HCT116 (cell line): ENCODE measurements at regions not wholly inside any gene's neighbourhood (a gene's known extent, or its start where the extent isn't known, plus 50 kb on each side); places are given as distances from the start of the nearest gene placed in this dataset.

Experiments
- ATAC-seq: fragments of 200-7000 bp; cut with Tn5 transposase; 2 replicates; pipeline ENCODE4 v1.9.1; 2020; ENCODE audit warnings: mild to moderate bottlenecking, moderate library complexity
- BruUV-seq: library from RNA; stranded (reverse); fragments of 400-500 nt; replicated peaks from 2 replicates; lab custom pipeline; 2021; lab: Mats Ljungman, UMichigan
- CTCF ChIA-PET: fragments of 300-600 bp; sonication (Branson Sonifier 250); formaldehyde crosslinking; loops from one replicate; lab custom pipeline; 2021; ENCODE audit warnings: antibody characterized with exemption; lab: Charles Lee
- POLR2A ChIA-PET: fragments of 300-600, 350-600 bp; sonication (Branson Sonifier 250); formaldehyde crosslinking; loops from one replicate; lab custom pipeline; 2021; ENCODE audit warnings: antibody characterized with exemption; lab: Charles Lee
- RAD21 ChIA-PET, 2 experiments: fragments of 300-600 bp; sonication (Branson Sonifier 250); formaldehyde crosslinking; loops; one replicate each; lab custom pipeline; 2023; ENCODE audit warnings: low total read pairs in 2 of 2; ENCODE audit not compliant: uncharacterized antibody in 2 of 2, unreplicated experiment in 2 of 2, low non-redundant PET in 1 of 2; lab: Charles Lee
- DNase-seq: peaks from one replicate; pipeline ENCODE4 v3.0.0-alpha.2; 2010; ENCODE audit warnings: low read depth, low spot score
- H2AFZ ChIP-seq: fragments of 200-600 bp; shearing (Covaris generic), sonication (generic); 2 replicates; pipeline ENCODE4 v1.6.1; 2017; ENCODE audit warnings: low read depth, mixed run types, mixed read lengths, antibody characterized with exemption, low read length; ENCODE audit not compliant: poor library complexity, severe bottlenecking
- H3K27ac ChIP-seq: 2 replicates; pipeline ENCODE4 v1.5.1; 2012; ENCODE audit warnings: low read depth, low read length
- H3K27me3 ChIP-seq: fragments of 200-600 bp; sonication (generic); 2 replicates; pipeline ENCODE4 v1.6.1; 2016; ENCODE audit warnings: mixed run types, low read length, mixed read lengths; ENCODE audit not compliant: insufficient read depth
- H3K36me3 ChIP-seq, 2 experiments: fragments of 200-500 bp in 1 of 2; fragments of 200-600 bp in 1 of 2; sonication (Bioruptor generic) in 1 of 2; sonication (generic) in 1 of 2; 2 replicates each; pipeline versions ENCODE4 v1.5.1 to v1.6.1; 2014 to 2016; ENCODE audit warnings: low read length in 2 of 2, inconsistent platforms in 1 of 2, mixed read lengths in 1 of 2, mixed run types in 1 of 2; ENCODE audit not compliant: insufficient read depth in 2 of 2, control insufficient read depth in 1 of 2
- H3K4me1 ChIP-seq, 2 experiments: fragments of 200-600 bp in 1 of 2; sonication (generic) in 1 of 2; 2 replicates each; pipeline versions ENCODE4 v1.5.1 to v1.6.1; 2012 to 2017; ENCODE audit warnings: low read length in 2 of 2, inconsistent platforms in 1 of 2, mild to moderate bottlenecking in 1 of 2, mixed read lengths in 1 of 2, mixed run types in 1 of 2, moderate library complexity in 1 of 2; ENCODE audit not compliant: insufficient read depth in 2 of 2, control insufficient read depth in 1 of 2
- H3K4me2 ChIP-seq: fragments of 200-600 bp; sonication (generic); 2 replicates; pipeline ENCODE4 v1.6.1; 2017; ENCODE audit warnings: mixed run types, low read length, mixed read lengths
- H3K4me3 ChIP-seq, 2 experiments: fragments of 200-600 bp in 1 of 2; sonication (generic) in 1 of 2; replicated peaks in 1 of 2; 2 replicates each; pipeline ENCODE4 v1.5.1; 2011 to 2016; ENCODE audit warnings: low read length in 2 of 2, control low read depth in 1 of 2, low read depth in 1 of 2, mild to moderate bottlenecking in 1 of 2, mixed read lengths in 1 of 2, mixed run types in 1 of 2
- H3K79me2 ChIP-seq: fragments of 200-600 bp; sonication (generic); 2 replicates; pipeline ENCODE4 v1.6.1; 2017; ENCODE audit warnings: mild to moderate bottlenecking, mixed run types, low read length, moderate library complexity, mixed read lengths; ENCODE audit not compliant: insufficient read depth
- H3K9ac ChIP-seq: fragments of 200-600 bp; sonication (generic); 2 replicates; pipeline ENCODE4 v1.6.1; 2016; ENCODE audit warnings: low read length, mixed read lengths
- H3K9me2 ChIP-seq: fragments of 200-600 bp; sonication (generic), shearing (Covaris generic); 2 replicates; pipeline ENCODE4 v1.6.1; 2017; ENCODE audit warnings: mixed run types, mild to moderate bottlenecking, moderate library complexity; ENCODE audit not compliant: insufficient read depth
- H3K9me3 ChIP-seq, 2 experiments: fragments of 200-500 bp in 1 of 2; fragments of 200-600 bp in 1 of 2; sonication (Bioruptor generic) in 1 of 2; sonication (generic) in 1 of 2; 2 replicates each; pipeline ENCODE4 v1.6.1; 2014 to 2017; ENCODE audit warnings: low read length in 2 of 2, mixed read lengths in 2 of 2, inconsistent platforms in 1 of 2, low read depth in 1 of 2, mild to moderate bottlenecking in 1 of 2, mixed run types in 1 of 2, moderate library complexity in 1 of 2; ENCODE audit not compliant: control insufficient read depth in 1 of 2, insufficient read depth in 1 of 2
- H4K20me1 ChIP-seq: fragments of 200-600 bp; sonication (generic), shearing (Covaris generic); 2 replicates; pipeline ENCODE4 v1.6.1; 2017; ENCODE audit warnings: mixed run types, mild to moderate bottlenecking, moderate library complexity; ENCODE audit not compliant: insufficient read depth
- ATF3 ChIP-seq: IDR thresholded peaks from 2 replicates; pipeline ENCODE4 v1.6.1; 2012
- CBX3 ChIP-seq: IDR thresholded peaks from 2 replicates; pipeline ENCODE4 v1.6.1; 2012; ENCODE audit warnings: low read depth
- CEBPB ChIP-seq: IDR thresholded peaks from 2 replicates; pipeline ENCODE4 v1.6.1; 2012; ENCODE audit warnings: low read depth
- EGR1 ChIP-seq: IDR thresholded peaks from 2 replicates; pipeline ENCODE4 v1.6.1; 2012; ENCODE audit warnings: low read depth
- EZH2 ChIP-seq: fragments of 200-600 bp; sonication (generic); IDR thresholded peaks from 2 replicates; pipeline ENCODE4 v1.6.1; 2017; ENCODE audit warnings: antibody characterized with exemption, mixed run types
- EZH2phosphoT487 ChIP-seq: fragments of 200-600 bp; IDR thresholded peaks from 2 replicates; pipeline ENCODE4 v1.6.1; 2018; ENCODE audit warnings: antibody characterized with exemption, borderline replicate concordance
- FOSL1 ChIP-seq: IDR thresholded peaks from 2 replicates; pipeline ENCODE4 v1.6.1; 2012; ENCODE audit warnings: low read depth
- MAX ChIP-seq: IDR thresholded peaks from 2 replicates; pipeline ENCODE4 v1.6.1; 2012
- POLR2AphosphoS5 ChIP-seq: IDR thresholded peaks from 2 replicates; pipeline ENCODE4 v1.6.1; 2011; ENCODE audit warnings: mild to moderate bottlenecking, low read depth, low read length, moderate library complexity
- SIN3A ChIP-seq: IDR thresholded peaks from 2 replicates; pipeline ENCODE4 v1.6.1; 2012; ENCODE audit warnings: low read depth
- SRF ChIP-seq: IDR thresholded peaks from 2 replicates; pipeline ENCODE4 v1.6.1; 2012; ENCODE audit warnings: low read depth
- YY1 ChIP-seq: IDR thresholded peaks from 2 replicates; pipeline ENCODE4 v1.6.1; 2011; ENCODE audit warnings: low read length, low read depth, moderate library complexity, mild to moderate bottlenecking; ENCODE audit not compliant: insufficient replicate concordance; ENCODE audit errors: extremely low read depth
- ZFX ChIP-seq: fragments of 450-650 bp; IDR thresholded peaks from 2 replicates; pipeline ENCODE4 v1.6.1; 2017
- ZNF274 ChIP-seq: fragments of 200-500 bp; sonication (Bioruptor generic); IDR thresholded peaks from 2 replicates; pipeline ENCODE4 v1.6.1; 2014; ENCODE audit warnings: mild to moderate bottlenecking, low read depth, low read length, inconsistent platforms
- intact Hi-C: fragments of 100-400 bp; cut with micrococcal nuclease; formaldehyde crosslinking; loops from 2 replicates; pipeline ENCODE4 v1.10.0; 2022

- ChIA-PET POLR2A (no interaction called here), RAD21 (no interaction called here), CTCF (no interaction called here)
- intact Hi-C loops, result no loop called here
- no peak overlapping the region for H3K4me2 ChIP-seq
- H3K4me1 ChIP-seq, result no peaks in the 10 kb centered on the region
- H3K9ac ChIP-seq, result no peak overlapping the region
- H3K36me3 ChIP-seq, result no peaks in the 10 kb centered on the region
- ATAC-seq (no peak), DNase-seq (no peak)
- TF ChIP-seq CEBPB (no peak), SIN3A (no peak), ZFX (no peak), YY1 (no peak), MAX (no peak), FOSL1 (no peak), ZNF274 (no peak), EGR1 (no peak), POLR2AphosphoS5 (no peak), CBX3 (no peak), SRF (no peak), EZH2phosphoT487 (no peak), EZH2 (no peak), ATF3 (no peak)
- no peaks in the 10 kb centered on the region for H3K9me2 ChIP-seq
- no peak overlapping the region for H3K4me3 ChIP-seq
- no peaks in the 10 kb centered on the region for H3K9me3 ChIP-seq
- H3K79me2 ChIP-seq, result no peaks in the 10 kb centered on the region
- H3K27me3 ChIP-seq, result no peaks in the 10 kb centered on the region
- no peaks in the 10 kb centered on the region for H4K20me1 ChIP-seq
- no TSS peak for BruUV-seq
- no peak overlapping the region for H2AFZ ChIP-seq
- H3K27ac ChIP-seq, result no peak overlapping the region
These were observed 841.0 kb downstream of the STIM2 start for GRCh38 chr4:27701606-27702005.
